ENCODE measurements at regions not wholly inside any gene's neighbourhood (a gene's known extent, or its start where the extent isn't known, plus 50 kb on each side); places are given as distances from the start of the nearest gene placed in this dataset.
A peak's percentile ranks its signal among the peaks of the same experiment; 100 is the strongest.

- Histone ChIP-seq H3K4me3 (ENCODE audit: insufficient read depth, low read depth, low read length) (no peak overlapping the region), H2BK20ac (ENCODE audit: low read depth, low read length) (no peak overlapping the region), H3K4me1 (ENCODE audit: control insufficient read depth, insufficient read depth, low read length) (no peaks in the 10 kb centered on the region), H2AK9ac (replicated peaks; ENCODE audit: low read depth, low read length, poor library complexity) (no peak overlapping the region), H3K14ac (replicated peaks; ENCODE audit: low read depth, low read length) (no peak overlapping the region), H2BK120ac (ENCODE audit: low read depth, low read length) (no peak overlapping the region), H4K8ac (ENCODE audit: low read depth in 2 of 2, low read length in 2 of 2) (no peak overlapping the region), H3K9me1 (ENCODE audit: insufficient read depth, low read length) (no peaks in the 10 kb centered on the region), H4K20me1 (ENCODE audit: insufficient read depth, low read length) (no peaks in the 10 kb centered on the region), H3K79me1 (ENCODE audit: low read depth in 1 of 2, low read length in 2 of 2) (no peaks in the 10 kb centered on the region), H4K5ac (ENCODE audit: low read depth, low read length) (no peak overlapping the region), H3K18ac (ENCODE audit: low read depth, low read length) (no peak overlapping the region), H3K4ac (ENCODE audit: low read depth, low read length) (no peak overlapping the region), H3K36me3 (ENCODE audit: control insufficient read depth, insufficient read depth, low read length) (no peaks in the 10 kb centered on the region), H2BK15ac (ENCODE audit: low read depth, low read length) (no peak overlapping the region), H3K23ac (ENCODE audit: low read depth, low read length) (no peak overlapping the region), H2BK5ac (ENCODE audit: low read depth, low read length, poor library complexity, severe bottlenecking) (no peak overlapping the region), H3K9ac (ENCODE audit: low read depth, low read length) (no peak overlapping the region), H3K9me3 (ENCODE audit: control insufficient read depth, insufficient read depth, low read length) (peaks cover 2% of the 10 kb centered on the region), H3K27me3 (ENCODE audit: control insufficient read depth, insufficient read depth, low read length) (no peaks in the 10 kb centered on the region), H3K56ac (ENCODE audit: extremely low read depth, insufficient read depth, low read length) (no peak overlapping the region), H2AFZ (replicated peaks; ENCODE audit: low read length, poor library complexity) (no peak overlapping the region), H4K91ac (ENCODE audit: insufficient read depth, low read depth, low read length) (no peak overlapping the region), H2AK5ac (ENCODE audit: low read depth, low read length) (no peak overlapping the region), H3K4me2 (ENCODE audit: low read depth, low read length) (no peak overlapping the region), H3K27ac (ENCODE audit: insufficient read depth, low read length) (no peak overlapping the region)
- dilution Hi-C loops (cut with HindIII; ENCODE audit: low sequenced_read_pairs, unreplicated experiment), result no loop called here
- 0 out of 2 replicates have a peak, but pooled peaks have one; percentile 2 for TF ChIP-seq CTCF (conservative IDR thresholded peaks at IDR 0.05; ENCODE audit: low read depth, low read length)
- no peak for TF ChIP-seq MXI1 (IDR thresholded peaks at IDR 0.05; ENCODE audit: borderline replicate concordance, low read depth, low read length)
- ChIA-PET POLR2A (ENCODE audit: unreplicated experiment) (no interaction called here), CTCF (interaction anchor here (0.9 kb wide), 1 partner anchor 10 kb away, joined by 3 read pairs; no protein-coding TSS in a partner anchor)
- no TSS peak for BruUV-seq (replicated peaks)
- intact Hi-C loops (cut with micrococcal nuclease), result no loop called here
- in situ Hi-C loops (cut with MboI; ENCODE audit: low sequenced_read_pairs), result no loop called here
- whole genome bisulfite sequencing, 2 experiments (ENCODE audit: extremely low coverage in 2 of 2, insufficient read length in 1 of 2), result no CpG with 5 or more reads among the region's 6 CpGs
- no peak for ATAC-seq (ENCODE audit: low read depth)
- DNase-seq, result no peak
Measured at GRCh38 chr5:136891175-136891972, 526.0 kb upstream of the TRPC7 start.

Data from IMR-90 (cell line).